B cell (primary cell): ENCODE measurements at regions not wholly inside any gene's neighbourhood (a gene's known extent, or its start where the extent isn't known, plus 50 kb on each side); places are given as distances from the start of the nearest gene placed in this dataset.

Source experiments
- ATAC-seq: fragments of 200-7000 bp; cut with Tn5 transposase; one replicate; pipeline ENCODE4 v1.10.0; 2021; ENCODE audit warnings: low read depth, mild to moderate bottlenecking, moderate number of reproducible peaks, moderate library complexity
- CTCF ChIA-PET: fragments of 350-600 bp; sonication (Branson Sonifier 250); formaldehyde crosslinking; loops from one replicate; lab custom pipeline; 2021; ENCODE audit warnings: antibody characterized with exemption, inconsistent platforms; lab: Charles Lee
- POLR2A ChIA-PET: fragments of 350-600 bp; sonication (Branson Sonifier 250); formaldehyde crosslinking; loops from one replicate; lab custom pipeline; 2021; ENCODE audit warnings: antibody characterized with exemption; lab: Charles Lee
- DNase-seq: peaks from one replicate; pipeline ENCODE4 v3.0.0; 2013
- H2AFZ ChIP-seq: 2 replicates; pipeline ENCODE4 v1.6.1; 2012; ENCODE audit warnings: mild to moderate bottlenecking, low read depth, low read length; ENCODE audit not compliant: insufficient read depth, poor library complexity, severe bottlenecking
- H3K27ac ChIP-seq, 2 donors: 1 replicate in 1 of 2; 2 replicates in 1 of 2; pipeline ENCODE4 v1.5.1; 2012 to 2013; ENCODE audit warnings: low read length in 2 of 2, mild to moderate bottlenecking in 2 of 2, moderate library complexity in 1 of 2
- H3K27me3 ChIP-seq, 4 experiments: fragments of 200-600 bp in 1 of 4; sonication (generic) in 1 of 4; replicated peaks in 1 of 4; 1 replicate in 2 of 4; 2 replicates in 2 of 4; pipeline versions ENCODE4 v1.6.1 to v1.7.0; 2013 to 2016; ENCODE audit warnings: low read length in 3 of 4, mild to moderate bottlenecking in 2 of 4, mixed read lengths in 1 of 4, moderate library complexity in 1 of 4; ENCODE audit not compliant: insufficient read depth in 4 of 4, control insufficient read depth in 3 of 4; ENCODE audit errors: control extremely low read depth in 1 of 4
- H3K36me3 ChIP-seq, 2 experiments: replicated peaks in 1 of 2; 1 replicate in 1 of 2; 2 replicates in 1 of 2; pipeline versions ENCODE4 v1.6.1 to v1.7.1; 2013; ENCODE audit warnings: low read length in 1 of 2; ENCODE audit not compliant: insufficient read depth in 2 of 2, control insufficient read depth in 1 of 2; ENCODE audit errors: control extremely low read depth in 1 of 2, extremely low read depth in 1 of 2
- H3K4me1 ChIP-seq, 2 donors: fragments of 200-600 bp in 1 of 2; sonication (generic) in 1 of 2; 1 replicate in 1 of 2; 2 replicates in 1 of 2; pipeline versions ENCODE4 v1.5.1 to v1.6.1; 2013 to 2017; ENCODE audit warnings: low read length in 2 of 2; ENCODE audit not compliant: control insufficient read depth in 2 of 2, insufficient read depth in 2 of 2
- H3K4me2 ChIP-seq: replicated peaks from 2 replicates; pipeline ENCODE3; 2012; ENCODE audit warnings: mild to moderate bottlenecking, low read depth, low read length; ENCODE audit not compliant: poor library complexity, severe bottlenecking
- H3K4me3 ChIP-seq, 5 experiments: fragments of 200-600 bp in 1 of 5; sonication (generic) in 1 of 5; 1 replicate in 3 of 5; 2 replicates in 2 of 5; pipeline versions ENCODE4 v1.5.1 to v1.7.0; 2011 to 2016; ENCODE audit warnings: low read length in 4 of 5, mild to moderate bottlenecking in 4 of 5, low read depth in 2 of 5, control low read depth in 1 of 5, moderate library complexity in 1 of 5; ENCODE audit not compliant: insufficient read depth in 1 of 5; ENCODE audit errors: control extremely low read depth in 1 of 5, extremely low read depth in 1 of 5
- H3K79me2 ChIP-seq: fragments of 200-600 bp; sonication (generic); one replicate; pipeline ENCODE4 v1.6.0; 2016; ENCODE audit warnings: low read length; ENCODE audit not compliant: control insufficient read depth, insufficient read depth
- H3K9ac ChIP-seq: fragments of 200-600 bp; sonication (generic); 2 replicates; pipeline ENCODE4 v1.6.1; 2017; ENCODE audit warnings: mild to moderate bottlenecking, low read length, moderate library complexity
- H3K9me3 ChIP-seq, 3 donors: one replicate each; pipeline versions ENCODE4 v1.6.1 to v1.7.1; 2013; ENCODE audit warnings: low read length in 2 of 3; ENCODE audit not compliant: control insufficient read depth in 2 of 3, insufficient read depth in 1 of 3; ENCODE audit errors: control extremely low read depth in 1 of 3
- H4K20me1 ChIP-seq: 2 replicates; pipeline ENCODE4 v1.6.0; 2012; ENCODE audit warnings: mild to moderate bottlenecking, low read length; ENCODE audit not compliant: insufficient read depth, control insufficient read depth, poor library complexity, severe bottlenecking
- H3K27ac Mint-ChIP-seq: one replicate; pipeline ENCODE4 v1.8.0; 2021; ENCODE audit warnings: mixed read lengths
- H3K27me3 Mint-ChIP-seq: one replicate; pipeline ENCODE4 v1.8.0; 2021; ENCODE audit warnings: mixed read lengths
- H3K4me1 Mint-ChIP-seq: one replicate; pipeline ENCODE4 v1.8.0; 2021; ENCODE audit warnings: mixed read lengths
- H3K4me3 Mint-ChIP-seq: one replicate; pipeline ENCODE4 v1.8.0; 2021; ENCODE audit warnings: mixed read lengths
- H3K9me3 Mint-ChIP-seq: one replicate; pipeline ENCODE4 v1.8.0; 2022; ENCODE audit warnings: mixed read lengths; ENCODE audit not compliant: insufficient read depth
- EZH2 ChIP-seq: IDR thresholded peaks from 2 replicates; pipeline ENCODE4 v1.6.1; 2012; ENCODE audit warnings: borderline replicate concordance, low read depth, mild to moderate bottlenecking, moderate library complexity, low read length; ENCODE audit not compliant: insufficient read depth, poor library complexity, severe bottlenecking
- WGBS: methylation state at CpG from one replicate; pipeline ENCODE4 v1.1.5; 2013; ENCODE audit warnings: missing lambda C conversion rate; ENCODE audit not compliant: insufficient coverage; 5-methylcytosine and 5-hydroxymethylcytosine counted together
- intact Hi-C: fragments of 100-400 bp; cut with micrococcal nuclease; formaldehyde crosslinking; loops from one replicate; pipeline ENCODE4 v1.10.0; 2022
- TF ChIP-seq, protein P1 (sequence below): fragments of 200-600 bp; IDR thresholded peaks from one replicate; pipeline ENCODE4 v1.8.0; 2022; ENCODE audit warnings: antibody characterized with exemption, mild to moderate bottlenecking

DNA sequence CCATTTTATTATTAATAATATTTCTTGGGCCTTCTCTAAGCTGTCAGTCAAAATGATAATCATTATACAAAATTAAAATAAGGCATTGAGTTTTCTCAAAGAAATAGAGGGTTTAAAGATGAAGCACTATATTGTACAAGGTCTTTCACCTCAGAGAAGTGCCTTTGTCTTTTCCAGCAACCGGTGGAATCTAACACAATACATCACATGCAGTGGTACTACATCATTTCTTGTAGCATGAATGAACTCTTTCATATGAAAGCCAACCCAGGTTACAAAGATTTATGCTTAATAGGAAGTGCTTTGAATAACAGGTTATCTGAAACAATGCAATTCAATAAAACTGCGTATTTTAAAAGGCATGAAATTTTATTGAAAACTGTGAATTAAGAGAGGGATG is 1620.8 kb downstream of the PCDH9 start:
- Mint-ChIP-seq H3K4me3 (no peak overlapping the region), H3K27ac (no peak overlapping the region), H3K4me1 (no peaks in the 10 kb centered on the region), H3K9me3 (no peaks in the 10 kb centered on the region), H3K27me3 (no peaks in the 10 kb centered on the region)
- Histone ChIP-seq H3K36me3 (no peaks in the 10 kb centered on the region), H3K27ac (no peak overlapping the region), H3K9ac (no peak overlapping the region), H3K79me2 (no peaks in the 10 kb centered on the region), H4K20me1 (no peaks in the 10 kb centered on the region), H3K4me3 (no peak overlapping the region), H3K4me1 (no peaks in the 10 kb centered on the region), H2AFZ (no peak overlapping the region), H3K4me2 (no peak overlapping the region), H3K9me3 (no peaks in the 10 kb centered on the region), H3K27me3 (no peaks in the 10 kb centered on the region)
- intact Hi-C loops = loop anchor here (1.0 kb wide), 1 partner anchor 25 kb away; no protein-coding TSS in a partner anchor
- CTCF ChIA-PET = no interaction called here
- ATAC-seq (no peak), DNase-seq (no peak)
- TF ChIP-seq EZH2 = no peak
- TF ChIP-seq, protein P1, sequence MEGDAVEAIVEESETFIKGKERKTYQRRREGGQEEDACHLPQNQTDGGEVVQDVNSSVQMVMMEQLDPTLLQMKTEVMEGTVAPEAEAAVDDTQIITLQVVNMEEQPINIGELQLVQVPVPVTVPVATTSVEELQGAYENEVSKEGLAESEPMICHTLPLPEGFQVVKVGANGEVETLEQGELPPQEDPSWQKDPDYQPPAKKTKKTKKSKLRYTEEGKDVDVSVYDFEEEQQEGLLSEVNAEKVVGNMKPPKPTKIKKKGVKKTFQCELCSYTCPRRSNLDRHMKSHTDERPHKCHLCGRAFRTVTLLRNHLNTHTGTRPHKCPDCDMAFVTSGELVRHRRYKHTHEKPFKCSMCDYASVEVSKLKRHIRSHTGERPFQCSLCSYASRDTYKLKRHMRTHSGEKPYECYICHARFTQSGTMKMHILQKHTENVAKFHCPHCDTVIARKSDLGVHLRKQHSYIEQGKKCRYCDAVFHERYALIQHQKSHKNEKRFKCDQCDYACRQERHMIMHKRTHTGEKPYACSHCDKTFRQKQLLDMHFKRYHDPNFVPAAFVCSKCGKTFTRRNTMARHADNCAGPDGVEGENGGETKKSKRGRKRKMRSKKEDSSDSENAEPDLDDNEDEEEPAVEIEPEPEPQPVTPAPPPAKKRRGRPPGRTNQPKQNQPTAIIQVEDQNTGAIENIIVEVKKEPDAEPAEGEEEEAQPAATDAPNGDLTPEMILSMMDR = no peak
- POLR2A ChIA-PET = no interaction called here
- WGBS = no CpG with 5 or more reads among the region's 2 CpGs

DNA sequence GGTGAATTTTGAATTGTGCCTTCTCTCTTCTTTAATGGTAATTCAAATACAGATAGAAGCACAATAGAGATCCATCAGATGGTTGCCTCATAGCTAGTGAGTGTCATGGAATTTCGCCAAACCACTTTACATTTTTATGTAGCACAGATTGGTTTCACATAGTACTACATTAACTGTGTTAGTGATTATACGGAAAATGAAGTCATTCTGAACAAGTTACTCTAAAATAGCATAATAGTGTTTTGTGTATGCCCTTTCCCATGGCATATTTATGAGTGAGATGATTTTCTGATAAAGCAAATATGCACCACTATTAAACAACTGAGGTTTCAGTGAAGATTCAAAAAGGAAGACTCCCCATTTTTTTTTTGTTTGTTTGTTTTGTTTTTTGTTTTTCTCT is 1623.5 kb downstream of the PCDH9 start:
- POLR2A ChIA-PET = no interaction called here
- CTCF ChIA-PET = no interaction called here
- Mint-ChIP-seq H3K27ac (no peak overlapping the region), H3K27me3 (no peaks in the 10 kb centered on the region), H3K9me3 (no peaks in the 10 kb centered on the region), H3K4me1 (no peaks in the 10 kb centered on the region), H3K4me3 (no peak overlapping the region)
- Histone ChIP-seq H3K4me1 (no peaks in the 10 kb centered on the region), H4K20me1 (no peaks in the 10 kb centered on the region), H2AFZ (no peak overlapping the region), H3K4me3 (no peak overlapping the region), H3K9ac (no peak overlapping the region), H3K4me2 (no peak overlapping the region), H3K27ac (no peak overlapping the region), H3K9me3 (peaks cover 0 to 4% (median 0%) of the 10 kb centered on the region in 3 donors), H3K27me3 (no peaks in the 10 kb centered on the region), H3K36me3 (no peaks in the 10 kb centered on the region), H3K79me2 (no peaks in the 10 kb centered on the region)
- TF ChIP-seq, protein P1 = no peak
- TF ChIP-seq EZH2 = no peak
- DNase-seq = no peak
- no peak for ATAC-seq
- no CpG with 5 or more reads among the region's 2 CpGs for WGBS
- intact Hi-C loops = no loop called here
